Liver (tissue), 8 donors: ENCODE measurements at regions not wholly inside any gene's neighbourhood (a gene's known extent, or its start where the extent isn't known, plus 50 kb on each side); places are given as distances from the start of the nearest gene placed in this dataset.

Source experiments
- DNase-seq: peaks from one replicate; pipeline ENCODE4 v3.0.0-alpha.2; 2017; ENCODE audit warnings: low spot score
- H3K27ac ChIP-seq, 2 donors: one replicate each; pipeline ENCODE4 v1.7.0; 2013; ENCODE audit warnings: inconsistent platforms in 2 of 2, low read length in 2 of 2, control low read depth in 1 of 2, low read depth in 1 of 2, mild to moderate bottlenecking in 1 of 2
- H3K27me3 ChIP-seq, 4 donors: one replicate each; pipeline versions ENCODE4 v1.6.1 to v1.7.0; 2013; ENCODE audit warnings: low read length in 3 of 4, inconsistent platforms in 1 of 4, mild to moderate bottlenecking in 1 of 4, moderate library complexity in 1 of 4; ENCODE audit not compliant: control insufficient read depth in 4 of 4, insufficient read depth in 4 of 4
- H3K36me3 ChIP-seq, 4 donors: one replicate each; pipeline versions ENCODE4 v1.6.1 to v1.7.0; 2013; ENCODE audit warnings: low read length in 3 of 4, mild to moderate bottlenecking in 3 of 4, low read depth in 1 of 4, moderate library complexity in 1 of 4; ENCODE audit not compliant: control insufficient read depth in 4 of 4, insufficient read depth in 3 of 4
- H3K4me1 ChIP-seq, 4 donors: one replicate each; pipeline versions ENCODE4 v1.6.1 to v1.7.0; 2013; ENCODE audit warnings: low read length in 3 of 4, mild to moderate bottlenecking in 3 of 4, moderate library complexity in 1 of 4; ENCODE audit not compliant: control insufficient read depth in 4 of 4, insufficient read depth in 4 of 4
- H3K4me3 ChIP-seq, 3 donors: one replicate each; pipeline versions ENCODE4 v1.6.1 to v1.7.0; 2013; ENCODE audit warnings: low read length in 3 of 3, control low read depth in 1 of 3, low read depth in 1 of 3, mild to moderate bottlenecking in 1 of 3
- H3K9ac ChIP-seq, 2 donors: one replicate each; pipeline ENCODE4 v1.7.0; 2013; ENCODE audit warnings: low read length in 2 of 2, mild to moderate bottlenecking in 2 of 2, moderate library complexity in 2 of 2, control low read depth in 1 of 2, low read depth in 1 of 2
- H3K9me3 ChIP-seq, 4 donors: one replicate each; pipeline versions ENCODE4 v1.6.1 to v1.7.0; 2013; ENCODE audit warnings: low read length in 3 of 4; ENCODE audit not compliant: control insufficient read depth in 4 of 4
- ATF3 ChIP-seq: IDR thresholded peaks from 2 replicates; pipeline ENCODE4 v1.6.1; 2016; ENCODE audit warnings: antibody characterized with exemption
- EGR1 ChIP-seq, 2 donors: IDR thresholded peaks; 2 replicates each; pipeline ENCODE4 v1.6.1; 2016 to 2018; ENCODE audit warnings: antibody characterized with exemption in 2 of 2, low read depth in 2 of 2
- FOXA2 ChIP-seq: IDR thresholded peaks from 2 replicates; pipeline ENCODE4 v1.6.1; 2016; ENCODE audit warnings: antibody characterized with exemption
- GABPA ChIP-seq, 2 donors: IDR thresholded peaks in 1 of 2; conservative IDR thresholded peaks in 1 of 2; 2 replicates each; pipeline ENCODE4 v1.6.1; 2016; ENCODE audit warnings: antibody characterized with exemption in 2 of 2, mild to moderate bottlenecking in 1 of 2, moderate library complexity in 1 of 2
- HNF4A ChIP-seq, 2 donors: conservative IDR thresholded peaks; 2 replicates each; pipeline ENCODE4 v1.6.1; 2016; ENCODE audit warnings: antibody characterized with exemption in 2 of 2, mild to moderate bottlenecking in 2 of 2
- HNF4G ChIP-seq: IDR thresholded peaks from 2 replicates; pipeline ENCODE4 v1.6.1; 2016; ENCODE audit warnings: antibody characterized with exemption
- MAX ChIP-seq: IDR thresholded peaks from 2 replicates; pipeline ENCODE4 v1.6.1; 2016; ENCODE audit warnings: antibody characterized with exemption
- NR2F2 ChIP-seq: IDR thresholded peaks from 2 replicates; pipeline ENCODE4 v1.6.1; 2016; ENCODE audit warnings: antibody characterized with exemption
- RAD21 ChIP-seq, 2 donors: IDR thresholded peaks; 2 replicates each; pipeline ENCODE4 v1.6.1; 2016; ENCODE audit warnings: antibody characterized with exemption in 2 of 2, mild to moderate bottlenecking in 2 of 2
- RXRA ChIP-seq, 2 donors: IDR thresholded peaks; 2 replicates each; pipeline ENCODE4 v1.6.1; 2017 to 2018; ENCODE audit warnings: antibody characterized with exemption in 2 of 2, mild to moderate bottlenecking in 1 of 2
- TAF1 ChIP-seq: conservative IDR thresholded peaks from 2 replicates; pipeline ENCODE4 v1.6.1; 2016; ENCODE audit warnings: antibody characterized with exemption, mild to moderate bottlenecking
- YY1 ChIP-seq: IDR thresholded peaks from 2 replicates; pipeline ENCODE4 v1.6.1; 2016; ENCODE audit warnings: antibody characterized with exemption, mild to moderate bottlenecking
- WGBS: extraction: QIAGEN DNeasy Blood & Tissue Kit; methylation state at CpG from one replicate; pipeline ENCODE4 v1.1.7; 2013; 5-methylcytosine and 5-hydroxymethylcytosine counted together
- TF ChIP-seq, protein P1 (sequence below): fragments of 150-350 bp; IDR thresholded peaks from 2 replicates; pipeline ENCODE4 v1.5.1; 2017; ENCODE audit warnings: improper control_type of control experiment, low read depth, low read length; ENCODE audit not compliant: missing input control
- donor health status: healthy.
- donor health status: healthy.
- donor health status: healthy.
- donor health status: healthy.
- donor health status: healthy.

DNA sequence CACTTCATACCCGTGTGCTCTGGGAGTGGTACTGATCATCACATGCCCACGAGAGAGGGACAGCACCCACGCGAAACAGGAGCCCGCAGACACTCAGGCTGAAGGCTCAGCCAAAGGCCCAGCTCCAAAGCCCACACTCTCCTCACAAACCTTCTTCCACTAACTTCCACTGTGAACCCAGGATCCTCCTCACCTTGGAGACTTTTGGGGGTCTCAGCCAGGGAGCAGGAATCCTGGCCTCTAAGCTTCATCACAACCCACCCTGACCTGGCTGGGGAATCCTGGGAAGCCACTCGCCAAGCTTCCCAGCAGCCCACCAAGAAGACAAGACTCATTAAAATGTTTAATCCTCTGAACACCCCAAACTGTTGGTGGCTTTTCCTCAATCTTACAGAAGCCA is 421.2 kb downstream of the OCA2 start (continued):
- TF ChIP-seq, protein P1, sequence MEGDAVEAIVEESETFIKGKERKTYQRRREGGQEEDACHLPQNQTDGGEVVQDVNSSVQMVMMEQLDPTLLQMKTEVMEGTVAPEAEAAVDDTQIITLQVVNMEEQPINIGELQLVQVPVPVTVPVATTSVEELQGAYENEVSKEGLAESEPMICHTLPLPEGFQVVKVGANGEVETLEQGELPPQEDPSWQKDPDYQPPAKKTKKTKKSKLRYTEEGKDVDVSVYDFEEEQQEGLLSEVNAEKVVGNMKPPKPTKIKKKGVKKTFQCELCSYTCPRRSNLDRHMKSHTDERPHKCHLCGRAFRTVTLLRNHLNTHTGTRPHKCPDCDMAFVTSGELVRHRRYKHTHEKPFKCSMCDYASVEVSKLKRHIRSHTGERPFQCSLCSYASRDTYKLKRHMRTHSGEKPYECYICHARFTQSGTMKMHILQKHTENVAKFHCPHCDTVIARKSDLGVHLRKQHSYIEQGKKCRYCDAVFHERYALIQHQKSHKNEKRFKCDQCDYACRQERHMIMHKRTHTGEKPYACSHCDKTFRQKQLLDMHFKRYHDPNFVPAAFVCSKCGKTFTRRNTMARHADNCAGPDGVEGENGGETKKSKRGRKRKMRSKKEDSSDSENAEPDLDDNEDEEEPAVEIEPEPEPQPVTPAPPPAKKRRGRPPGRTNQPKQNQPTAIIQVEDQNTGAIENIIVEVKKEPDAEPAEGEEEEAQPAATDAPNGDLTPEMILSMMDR = no peak
- TF ChIP-seq HNF4G = no peak
- TF ChIP-seq GABPA (IDR thresholded peaks at IDR 0.05 in 1 of 2, conservative IDR thresholded peaks at IDR 0.05 in 1 of 2) = no peak
- TF ChIP-seq RXRA (IDR thresholded peaks at IDR 0.05) = no peak

DNA sequence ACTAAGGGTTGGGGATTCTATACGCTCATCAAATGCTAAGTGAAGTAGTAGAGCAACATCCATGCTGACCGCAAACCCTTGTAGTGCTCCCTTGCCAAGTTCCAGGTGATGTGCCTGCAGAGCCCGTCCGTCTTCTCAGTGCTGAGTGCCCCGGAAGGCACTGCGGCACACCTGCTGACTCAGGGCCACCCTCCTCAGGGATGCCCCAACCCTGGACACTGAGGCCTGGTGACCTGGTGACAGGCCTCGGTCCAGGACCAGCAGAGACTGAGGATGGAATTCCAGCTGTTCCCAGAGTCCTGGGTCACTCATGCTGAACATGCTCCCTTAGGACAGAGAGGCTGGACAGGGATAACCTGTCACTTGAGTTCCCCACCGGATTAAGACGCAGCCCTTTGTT is 422.5 kb downstream of the OCA2 start:
- no peak overlapping the region for H3K27ac ChIP-seq
- H3K9me3 ChIP-seq = peaks cover 0 to 3% (median 0%) of the 10 kb centered on the region in 4 donors
- no peak for TF ChIP-seq YY1
- no peaks in the 10 kb centered on the region for H3K4me1 ChIP-seq
- no peak for DNase-seq
- no peaks in the 10 kb centered on the region for H3K27me3 ChIP-seq
- WGBS = 91% methylated on average over 9 of the region's 9 CpGs
- no peak overlapping the region for H3K9ac ChIP-seq
- no peaks in the 10 kb centered on the region for H3K36me3 ChIP-seq
- no peak overlapping the region for H3K4me3 ChIP-seq

DNA sequence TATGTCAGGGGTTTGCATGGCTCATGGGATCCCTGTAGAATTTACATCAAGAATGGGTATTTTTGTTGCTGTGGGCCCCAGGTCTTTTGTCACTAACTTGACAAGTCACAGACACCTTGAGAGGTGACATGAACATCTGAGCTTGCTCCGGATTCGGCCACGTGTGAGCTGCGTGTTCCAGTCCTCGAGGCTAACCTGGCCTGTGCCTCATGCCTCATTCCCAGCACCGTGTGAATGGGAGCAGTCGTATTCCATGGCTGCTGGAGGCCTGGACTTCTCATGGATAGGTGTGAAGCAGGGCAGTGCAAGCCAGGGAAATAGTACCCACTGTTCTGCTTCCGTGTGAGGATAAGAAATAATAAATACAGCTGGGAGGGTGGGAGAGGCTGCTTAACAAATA is 423.5 kb downstream of the OCA2 start:
- Histone ChIP-seq H3K4me3 (no peak overlapping the region), H3K4me1 (no peaks in the 10 kb centered on the region), H3K9ac (no peak overlapping the region), H3K27ac (no peak overlapping the region), H3K9me3 (peaks cover 0 to 3% (median 0%) of the 10 kb centered on the region in 4 donors), H3K27me3 (no peaks in the 10 kb centered on the region), H3K36me3 (no peaks in the 10 kb centered on the region)
- DNase-seq = no peak
- TF ChIP-seq RXRA (IDR thresholded peaks at IDR 0.05) (no peak), RAD21 (IDR thresholded peaks at IDR 0.05) (no peak), NR2F2 (no peak), FOXA2 (no peak), EGR1 (IDR thresholded peaks at IDR 0.05; ENCODE audit: low read depth in 2 of 2) (no peak), YY1 (no peak), TAF1 (no peak), MAX (no peak), HNF4A (conservative IDR thresholded peaks at IDR 0.05) (no peak), GABPA (IDR thresholded peaks at IDR 0.05 in 1 of 2, conservative IDR thresholded peaks at IDR 0.05 in 1 of 2) (no peak), HNF4G (no peak), ATF3 (no peak)
- TF ChIP-seq, protein P1 = no peak
- 75% methylated on average over 8 of the region's 8 CpGs for WGBS
